CD14-positive monocyte (primary cell): ENCODE measurements at regions not wholly inside any gene's neighbourhood (a gene's known extent, or its start where the extent isn't known, plus 50 kb on each side); places are given as distances from the start of the nearest gene placed in this dataset.

Experiments used
- DNase-seq, 3 donors: peaks; one replicate each; pipeline ENCODE4 v3.0.0-alpha.2; 2011 to 2022
- H2AFZ ChIP-seq: 2 replicates; pipeline ENCODE4 v1.6.0; 2012; ENCODE audit warnings: mild to moderate bottlenecking, low read depth, low read length, inconsistent platforms; ENCODE audit not compliant: insufficient read depth, poor library complexity, severe bottlenecking
- H3K27ac ChIP-seq, 2 donors: 1 replicate in 1 of 2; 2 replicates in 1 of 2; pipeline ENCODE4 v1.5.1; 2012 to 2013; ENCODE audit warnings: low read length in 2 of 2, control low read depth in 1 of 2, inconsistent platforms in 1 of 2, low read depth in 1 of 2, mild to moderate bottlenecking in 1 of 2
- H3K27me3 ChIP-seq, 2 donors: one replicate each; pipeline versions ENCODE4 v1.6.0 to v1.6.1; 2011 to 2013; ENCODE audit warnings: low read length in 2 of 2; ENCODE audit not compliant: control insufficient read depth in 2 of 2, insufficient read depth in 2 of 2
- H3K36me3 ChIP-seq, 2 donors: replicated peaks in 1 of 2; 1 replicate in 1 of 2; 2 replicates in 1 of 2; pipeline versions ENCODE4 v1.5.1 to v1.6.1; 2012 to 2013; ENCODE audit warnings: low read length in 2 of 2, control low read depth in 1 of 2, inconsistent platforms in 1 of 2, mild to moderate bottlenecking in 1 of 2; ENCODE audit not compliant: insufficient read depth in 2 of 2, control insufficient read depth in 1 of 2
- H3K4me1 ChIP-seq, 2 donors: 1 replicate in 1 of 2; 2 replicates in 1 of 2; pipeline versions ENCODE4 v1.5.1 to v1.6.1; 2012 to 2013; ENCODE audit warnings: low read length in 2 of 2, control low read depth in 1 of 2, inconsistent platforms in 1 of 2, mild to moderate bottlenecking in 1 of 2, moderate library complexity in 1 of 2; ENCODE audit not compliant: insufficient read depth in 2 of 2, control insufficient read depth in 1 of 2
- H3K4me2 ChIP-seq: replicated peaks from 2 replicates; pipeline ENCODE3; 2012; ENCODE audit warnings: low read length, moderate library complexity, mild to moderate bottlenecking; ENCODE audit not compliant: poor library complexity, severe bottlenecking; ENCODE audit errors: extremely low read depth
- H3K4me3 ChIP-seq, 3 experiments: fragments of 200-600 bp in 1 of 3; sonication (generic) in 1 of 3; replicated peaks in 1 of 3; 1 replicate in 2 of 3; 2 replicates in 1 of 3; pipeline ENCODE4 v1.5.1; 2011 to 2013; ENCODE audit warnings: low read length in 3 of 3, mild to moderate bottlenecking in 3 of 3, control low read depth in 2 of 3, low read depth in 2 of 3, inconsistent platforms in 1 of 3, moderate library complexity in 1 of 3
- H3K79me2 ChIP-seq: 2 replicates; pipeline ENCODE4 v1.6.0; 2012; ENCODE audit warnings: mild to moderate bottlenecking, control low read depth, inconsistent platforms, low read length, moderate library complexity; ENCODE audit not compliant: insufficient read depth
- H3K9ac ChIP-seq: 2 replicates; pipeline ENCODE4 v1.6.0; 2017; ENCODE audit warnings: low read length, mild to moderate bottlenecking; ENCODE audit not compliant: insufficient read depth, poor library complexity, severe bottlenecking
- H3K9me3 ChIP-seq, 2 donors: replicated peaks in 1 of 2; 1 replicate in 1 of 2; 2 replicates in 1 of 2; pipeline versions ENCODE4 v1.5.1 to v1.6.1; 2012 to 2013; ENCODE audit warnings: low read length in 2 of 2, control low read depth in 1 of 2; ENCODE audit not compliant: control insufficient read depth in 1 of 2, insufficient read depth in 1 of 2
- H4K20me1 ChIP-seq: 2 replicates; pipeline ENCODE4 v1.6.0; 2012; ENCODE audit warnings: mild to moderate bottlenecking, low read length, control low read depth, moderate library complexity; ENCODE audit not compliant: insufficient read depth
- H3K27ac Mint-ChIP-seq, 7 donors: one replicate each; pipeline ENCODE4 v1.8.0; 2020; ENCODE audit warnings: mild to moderate bottlenecking in 7 of 7, mixed read lengths in 7 of 7, moderate library complexity in 6 of 7, inconsistent platforms in 2 of 7
- H3K27me3 Mint-ChIP-seq, 3 donors: one replicate each; pipeline ENCODE4 v1.8.0; 2021 to 2022; ENCODE audit warnings: low read depth in 3 of 3, mild to moderate bottlenecking in 3 of 3, mixed read lengths in 3 of 3, moderate library complexity in 3 of 3, inconsistent platforms in 1 of 3
- H3K36me3 Mint-ChIP-seq, 2 donors: one replicate each; pipeline ENCODE4 v1.8.0; 2020; ENCODE audit warnings: mixed read lengths in 2 of 2, inconsistent platforms in 1 of 2, mild to moderate bottlenecking in 1 of 2
- H3K4me1 Mint-ChIP-seq: one replicate; pipeline ENCODE4 v1.8.0; 2020; ENCODE audit warnings: mild to moderate bottlenecking, mixed read lengths
- H3K4me3 Mint-ChIP-seq, 2 donors: one replicate each; pipeline ENCODE4 v1.8.0; 2020; ENCODE audit warnings: mild to moderate bottlenecking in 2 of 2, mixed read lengths in 2 of 2, moderate library complexity in 1 of 2
- H3K9me3 Mint-ChIP-seq, 7 donors: one replicate each; pipeline ENCODE4 v1.8.0; 2020 to 2022; ENCODE audit warnings: mixed read lengths in 7 of 7, mild to moderate bottlenecking in 6 of 7, moderate library complexity in 6 of 7, inconsistent platforms in 2 of 7
- WGBS: methylation state at CpG from one replicate; pipeline ENCODE4 v1.1.5; 2013; ENCODE audit warnings: missing lambda C conversion rate; ENCODE audit not compliant: insufficient coverage; 5-methylcytosine and 5-hydroxymethylcytosine counted together
- intact Hi-C, 2 donors: fragments of 100-400 bp; cut with micrococcal nuclease; formaldehyde crosslinking; loops; one replicate each; pipeline versions ENCODE4 v1.15.0 to v1.15.1; 2023
- TF ChIP-seq, protein P1 (sequence below): fragments of 200-600 bp; IDR thresholded peaks from one replicate; pipeline ENCODE4 v1.8.0; 2022; ENCODE audit warnings: antibody characterized with exemption, mild to moderate bottlenecking

DNA sequence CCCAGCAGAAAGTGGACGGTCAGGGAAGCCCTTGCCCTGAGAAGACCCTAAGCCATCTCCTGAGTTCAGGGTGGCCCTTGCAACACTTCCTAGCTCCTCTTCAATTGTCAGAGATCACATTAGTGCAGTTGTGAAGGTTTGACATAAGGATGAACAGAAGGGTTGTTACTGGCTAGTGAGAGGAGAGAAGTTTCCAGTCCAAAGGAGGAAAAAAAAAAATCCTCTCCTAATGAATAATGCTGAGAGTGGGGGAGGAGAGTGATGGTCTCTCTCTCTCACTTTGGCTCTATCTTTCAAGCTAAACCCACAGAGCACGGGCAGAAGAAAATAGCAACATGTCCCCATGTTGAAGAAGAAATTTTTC, 819.9 kb downstream of the BCL11A start:
- H2AFZ ChIP-seq: no peak overlapping the region
- no peaks in the 10 kb centered on the region for H3K36me3 Mint-ChIP-seq
- intact Hi-C loops: no loop called here
- no peak overlapping the region for H3K27ac Mint-ChIP-seq
- no peak for DNase-seq
- H3K4me1 ChIP-seq: peaks cover 0 to 7% of the 10 kb centered on the region in 2 donors
- no peaks in the 10 kb centered on the region for H4K20me1 ChIP-seq
- TF ChIP-seq, protein P1, sequence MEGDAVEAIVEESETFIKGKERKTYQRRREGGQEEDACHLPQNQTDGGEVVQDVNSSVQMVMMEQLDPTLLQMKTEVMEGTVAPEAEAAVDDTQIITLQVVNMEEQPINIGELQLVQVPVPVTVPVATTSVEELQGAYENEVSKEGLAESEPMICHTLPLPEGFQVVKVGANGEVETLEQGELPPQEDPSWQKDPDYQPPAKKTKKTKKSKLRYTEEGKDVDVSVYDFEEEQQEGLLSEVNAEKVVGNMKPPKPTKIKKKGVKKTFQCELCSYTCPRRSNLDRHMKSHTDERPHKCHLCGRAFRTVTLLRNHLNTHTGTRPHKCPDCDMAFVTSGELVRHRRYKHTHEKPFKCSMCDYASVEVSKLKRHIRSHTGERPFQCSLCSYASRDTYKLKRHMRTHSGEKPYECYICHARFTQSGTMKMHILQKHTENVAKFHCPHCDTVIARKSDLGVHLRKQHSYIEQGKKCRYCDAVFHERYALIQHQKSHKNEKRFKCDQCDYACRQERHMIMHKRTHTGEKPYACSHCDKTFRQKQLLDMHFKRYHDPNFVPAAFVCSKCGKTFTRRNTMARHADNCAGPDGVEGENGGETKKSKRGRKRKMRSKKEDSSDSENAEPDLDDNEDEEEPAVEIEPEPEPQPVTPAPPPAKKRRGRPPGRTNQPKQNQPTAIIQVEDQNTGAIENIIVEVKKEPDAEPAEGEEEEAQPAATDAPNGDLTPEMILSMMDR: no peak
- H3K36me3 ChIP-seq: no peaks in the 10 kb centered on the region
- H3K27me3 ChIP-seq: no peaks in the 10 kb centered on the region
- H3K9me3 Mint-ChIP-seq: no peaks in the 10 kb centered on the region
- H3K4me2 ChIP-seq: no peak overlapping the region
- no peak overlapping the region for H3K27ac ChIP-seq
- no CpG with 5 or more reads among the region's 2 CpGs for WGBS
- no peaks in the 10 kb centered on the region for H3K79me2 ChIP-seq
- no peak overlapping the region for H3K9ac ChIP-seq
- peaks cover 1 to 2% (median 2%) of the 10 kb centered on the region in 3 donors for H3K27me3 Mint-ChIP-seq
- peaks cover 8% of the 10 kb centered on the region for H3K4me1 Mint-ChIP-seq
- H3K4me3 ChIP-seq: no peak overlapping the region
- H3K9me3 ChIP-seq: no peaks in the 10 kb centered on the region
- no peak overlapping the region for H3K4me3 Mint-ChIP-seq

DNA sequence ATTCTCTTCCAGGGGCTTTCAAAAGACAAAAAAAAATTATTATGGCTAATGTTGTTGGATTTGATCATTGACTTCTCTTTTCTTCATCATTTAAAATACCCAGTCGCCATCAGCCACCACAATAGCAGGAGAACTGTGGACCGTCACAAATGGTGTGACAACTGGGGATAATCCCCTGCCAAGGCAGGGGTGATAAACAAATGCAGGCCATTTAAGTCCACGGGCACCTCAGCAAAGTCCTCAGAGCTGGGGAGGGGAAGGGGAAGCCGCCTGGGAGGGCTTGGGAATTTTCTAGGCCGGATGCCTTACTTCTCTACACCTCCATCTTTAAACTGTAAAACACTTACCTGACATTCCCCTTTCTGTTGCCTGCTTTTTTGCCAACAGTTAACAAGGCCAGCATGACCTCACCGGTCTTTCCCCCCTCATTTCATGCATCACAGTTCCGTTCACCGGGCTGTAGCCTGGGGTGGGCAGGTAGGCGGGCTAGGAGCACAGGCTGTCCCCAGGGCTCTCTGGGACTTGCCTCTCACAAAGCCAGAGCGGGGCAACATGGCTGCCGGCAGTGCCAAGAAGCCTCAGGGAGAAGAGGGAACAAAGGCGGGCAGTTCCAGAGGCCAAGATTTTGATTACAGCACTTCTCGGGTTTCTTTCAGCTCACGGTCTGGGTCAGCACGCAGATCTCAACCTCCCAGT, 820.4 kb downstream of the BCL11A start:
- H3K36me3 Mint-ChIP-seq: no peaks in the 10 kb centered on the region
- peaks cover 0 to 7% of the 10 kb centered on the region in 2 donors for H3K4me1 ChIP-seq
- TF ChIP-seq, protein P1: no peak
- no peak for DNase-seq
- peaks cover 8% of the 10 kb centered on the region for H3K4me1 Mint-ChIP-seq
- H4K20me1 ChIP-seq: no peaks in the 10 kb centered on the region
- no peak overlapping the region for H3K4me3 Mint-ChIP-seq
- H3K27me3 Mint-ChIP-seq: peaks cover 1 to 2% (median 2%) of the 10 kb centered on the region in 3 donors
- H3K36me3 ChIP-seq: no peaks in the 10 kb centered on the region
- H3K4me2 ChIP-seq: no peak overlapping the region
- no peaks in the 10 kb centered on the region for H3K9me3 Mint-ChIP-seq
- no peaks in the 10 kb centered on the region for H3K9me3 ChIP-seq
- 100% methylated on average over 12 of the region's 15 CpGs for WGBS
- no peak overlapping the region for H3K4me3 ChIP-seq
- H3K79me2 ChIP-seq: no peaks in the 10 kb centered on the region
- no peak overlapping the region for H2AFZ ChIP-seq
- intact Hi-C loops: no loop called here
- H3K27me3 ChIP-seq: no peaks in the 10 kb centered on the region
- H3K27ac ChIP-seq: no peak overlapping the region
- no peak overlapping the region for H3K9ac ChIP-seq
- no peak overlapping the region for H3K27ac Mint-ChIP-seq
